Calu3 (cell line): ENCODE measurements at regions not wholly inside any gene's neighbourhood (a gene's known extent, or its start where the extent isn't known, plus 50 kb on each side); places are given as distances from the start of the nearest gene placed in this dataset.

ENCODE experiments used
- BruUV-seq: library from RNA; stranded (reverse); fragments of 400-500 nt; replicated peaks from 2 replicates; lab custom pipeline; 2021; lab: Mats Ljungman, UMichigan
- CTCF ChIA-PET: fragments of 300-600 bp; sonication (Branson Sonifier 250); formaldehyde crosslinking; loops from one replicate; lab custom pipeline; 2022; ENCODE audit warnings: antibody characterized with exemption; lab: Charles Lee
- DNase-seq: peaks from one replicate; pipeline ENCODE4 v3.0.0; 2022
- H3K27ac Mint-ChIP-seq: one replicate; pipeline ENCODE4 v1.8.0; 2022; ENCODE audit warnings: mixed read lengths; ENCODE audit not compliant: unreplicated experiment
- H3K27me3 Mint-ChIP-seq: one replicate; pipeline ENCODE4 v1.8.0; 2022; ENCODE audit warnings: mixed read lengths; ENCODE audit not compliant: unreplicated experiment
- H3K36me3 Mint-ChIP-seq: one replicate; pipeline ENCODE4 v1.8.0; 2022; ENCODE audit warnings: mild to moderate bottlenecking, moderate library complexity, mixed read lengths; ENCODE audit not compliant: insufficient read depth, unreplicated experiment
- H3K4me1 Mint-ChIP-seq: one replicate; pipeline ENCODE4 v1.8.0; 2022; ENCODE audit warnings: mild to moderate bottlenecking, low read depth, mixed read lengths; ENCODE audit not compliant: unreplicated experiment
- H3K4me3 Mint-ChIP-seq: one replicate; pipeline ENCODE4 v1.8.0; 2022; ENCODE audit warnings: mild to moderate bottlenecking, low read depth, moderate library complexity, mixed read lengths; ENCODE audit not compliant: unreplicated experiment
- H3K9me3 Mint-ChIP-seq: one replicate; pipeline ENCODE4 v1.8.0; 2022; ENCODE audit warnings: low read depth, mixed read lengths; ENCODE audit not compliant: unreplicated experiment
- intact Hi-C: fragments of 100-400 bp; cut with micrococcal nuclease; formaldehyde crosslinking; loops from one replicate; pipeline ENCODE4 v1.10.0; 2022; ENCODE audit not compliant: unreplicated experiment
- TF ChIP-seq, protein P1 (sequence below): fragments of 200-600 bp; IDR thresholded peaks from one replicate; pipeline ENCODE4 v1.8.0; 2022; ENCODE audit warnings: antibody characterized with exemption; ENCODE audit not compliant: unreplicated experiment

- H3K4me3 Mint-ChIP-seq, result no peak overlapping the region
- peaks cover 2% of the 10 kb centered on the region for H3K9me3 Mint-ChIP-seq
- BruUV-seq, result no TSS peak
- no peak overlapping the region for H3K27ac Mint-ChIP-seq
- TF ChIP-seq, protein P1, sequence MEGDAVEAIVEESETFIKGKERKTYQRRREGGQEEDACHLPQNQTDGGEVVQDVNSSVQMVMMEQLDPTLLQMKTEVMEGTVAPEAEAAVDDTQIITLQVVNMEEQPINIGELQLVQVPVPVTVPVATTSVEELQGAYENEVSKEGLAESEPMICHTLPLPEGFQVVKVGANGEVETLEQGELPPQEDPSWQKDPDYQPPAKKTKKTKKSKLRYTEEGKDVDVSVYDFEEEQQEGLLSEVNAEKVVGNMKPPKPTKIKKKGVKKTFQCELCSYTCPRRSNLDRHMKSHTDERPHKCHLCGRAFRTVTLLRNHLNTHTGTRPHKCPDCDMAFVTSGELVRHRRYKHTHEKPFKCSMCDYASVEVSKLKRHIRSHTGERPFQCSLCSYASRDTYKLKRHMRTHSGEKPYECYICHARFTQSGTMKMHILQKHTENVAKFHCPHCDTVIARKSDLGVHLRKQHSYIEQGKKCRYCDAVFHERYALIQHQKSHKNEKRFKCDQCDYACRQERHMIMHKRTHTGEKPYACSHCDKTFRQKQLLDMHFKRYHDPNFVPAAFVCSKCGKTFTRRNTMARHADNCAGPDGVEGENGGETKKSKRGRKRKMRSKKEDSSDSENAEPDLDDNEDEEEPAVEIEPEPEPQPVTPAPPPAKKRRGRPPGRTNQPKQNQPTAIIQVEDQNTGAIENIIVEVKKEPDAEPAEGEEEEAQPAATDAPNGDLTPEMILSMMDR, result no peak
- H3K27me3 Mint-ChIP-seq, result no peaks in the 10 kb centered on the region
- peaks cover 7% of the 10 kb centered on the region for H3K4me1 Mint-ChIP-seq
- CTCF ChIA-PET, result interaction anchor here (1.2 kb wide), 1 partner anchor 12 kb away, joined by 3 read pairs; no protein-coding TSS in a partner anchor
- DNase-seq, result no peak
- intact Hi-C loops, result no loop called here
- no peaks in the 10 kb centered on the region for H3K36me3 Mint-ChIP-seq
Observed at GRCh38 chr10:75347186-75347585, 54.4 kb downstream of the ZNF503 start.

- Mint-ChIP-seq H3K4me3 (no peak overlapping the region), H3K9me3 (no peaks in the 10 kb centered on the region), H3K36me3 (no peaks in the 10 kb centered on the region), H3K27ac (no peak overlapping the region), H3K4me1 (peaks cover 4% of the 10 kb centered on the region), H3K27me3 (no peaks in the 10 kb centered on the region)
- no TSS peak for BruUV-seq
- no peak for DNase-seq
- intact Hi-C loops, result no loop called here
- CTCF ChIA-PET, result interaction anchor here (1.2 kb wide), 1 partner anchor 13 kb away, joined by 3 read pairs; no protein-coding TSS in a partner anchor
- TF ChIP-seq, protein P1, result no peak
Observed at GRCh38 chr10:75345738-75346137, 55.8 kb downstream of the ZNF503 start.

GRCh38 chr10:75344170-75344569, 57.4 kb downstream of the ZNF503 start:
- CTCF ChIA-PET, result interaction anchor here (0.6 kb wide), 1 partner anchor 27 kb away, joined by 3 read pairs; no protein-coding TSS in a partner anchor
- TF ChIP-seq, protein P1, result no peak
- no peaks in the 10 kb centered on the region for H3K36me3 Mint-ChIP-seq
- no peaks in the 10 kb centered on the region for H3K4me1 Mint-ChIP-seq
- no peak overlapping the region for H3K27ac Mint-ChIP-seq
- no peaks in the 10 kb centered on the region for H3K27me3 Mint-ChIP-seq
- BruUV-seq, result no TSS peak
- intact Hi-C loops, result no loop called here
- no peak for DNase-seq
- no peak overlapping the region for H3K4me3 Mint-ChIP-seq
- H3K9me3 Mint-ChIP-seq, result no peaks in the 10 kb centered on the region

DNA sequence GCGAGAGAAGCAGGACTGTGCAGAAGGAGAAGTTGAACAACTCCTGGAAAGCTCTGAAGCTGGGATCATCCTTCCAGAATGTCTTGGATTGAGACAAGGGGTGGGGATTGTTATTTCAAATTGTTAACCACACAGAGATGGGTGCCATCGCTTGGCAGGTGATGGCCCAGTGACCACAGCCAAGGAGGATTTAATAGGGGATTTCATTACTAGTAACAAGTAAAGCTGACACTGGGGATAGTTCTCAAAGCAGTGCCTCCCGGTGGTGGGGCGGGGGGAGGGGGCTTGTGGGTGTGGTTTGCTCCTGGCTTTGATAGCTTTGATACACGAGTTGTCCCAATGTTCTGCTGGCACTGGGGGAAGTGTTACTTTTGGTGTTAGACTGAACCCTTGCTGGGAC, 59.2 kb downstream of the ZNF503 start:
- no peak for DNase-seq
- Mint-ChIP-seq H3K27ac (no peak overlapping the region), H3K27me3 (no peaks in the 10 kb centered on the region), H3K4me3 (no peak overlapping the region), H3K4me1 (no peaks in the 10 kb centered on the region), H3K36me3 (no peaks in the 10 kb centered on the region), H3K9me3 (no peaks in the 10 kb centered on the region)
- intact Hi-C loops, result no loop called here
- BruUV-seq, result no TSS peak
- TF ChIP-seq, protein P1, result no peak
- CTCF ChIA-PET, result no interaction called here
